Esophagus squamous epithelium (tissue), 4 donors: ENCODE measurements at regions not wholly inside any gene's neighbourhood (a gene's known extent, or its start where the extent isn't known, plus 50 kb on each side); places are given as distances from the start of the nearest gene placed in this dataset.

Experiments
- POLR2A ChIP-seq, 4 donors: fragments of 450-650 bp; IDR thresholded peaks; one replicate each; pipeline ENCODE4 v1.6.1; 2017; ENCODE audit warnings: antibody characterized with exemption in 4 of 4, mild to moderate bottlenecking in 4 of 4, moderate library complexity in 3 of 4
- TF ChIP-seq, protein P1 (sequence below), 6 experiments: fragments of 450-650 bp in 4 of 6; fragments of 200-600 bp in 2 of 6; sonication (generic) in 2 of 6; IDR thresholded peaks; one replicate each; pipeline ENCODE4 v1.5.1; 2016 to 2019; ENCODE audit warnings: antibody characterized with exemption in 6 of 6, mild to moderate bottlenecking in 4 of 6, moderate library complexity in 4 of 6

DNA sequence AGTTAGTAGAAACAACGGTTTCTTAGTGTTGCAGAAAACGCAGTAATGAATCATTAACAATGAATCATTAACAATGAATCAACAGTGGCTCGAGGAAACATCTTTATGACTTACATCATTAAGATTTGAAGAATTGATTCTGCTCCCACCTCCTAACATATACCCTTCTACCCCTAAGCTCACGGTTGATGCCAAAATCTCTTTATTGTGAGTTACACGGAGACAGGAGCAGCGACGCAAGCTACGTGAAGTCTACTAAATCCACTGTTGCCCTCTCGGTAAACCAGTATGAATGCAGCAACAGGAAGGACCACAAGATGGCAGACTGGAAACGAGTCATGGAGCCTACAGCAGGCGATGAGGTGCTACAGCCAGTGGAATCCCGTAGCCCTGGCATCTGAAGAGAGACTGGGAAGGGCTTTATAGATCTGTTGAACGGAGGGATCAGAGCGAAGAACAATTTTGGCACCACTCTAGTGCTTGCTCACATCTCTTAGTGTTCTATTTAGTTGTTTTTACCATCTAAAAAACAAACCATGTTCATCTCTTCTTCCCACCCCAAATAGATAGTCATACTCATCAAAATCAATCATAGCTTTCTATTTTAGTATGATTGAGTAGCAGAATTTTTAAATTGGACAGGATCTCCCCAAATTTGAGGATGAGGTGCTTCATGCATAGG, 332.7 kb downstream of the DUSP6 start:
- TF ChIP-seq POLR2A (IDR thresholded peaks at IDR 0.05) = no peak
- TF ChIP-seq, protein P1, sequence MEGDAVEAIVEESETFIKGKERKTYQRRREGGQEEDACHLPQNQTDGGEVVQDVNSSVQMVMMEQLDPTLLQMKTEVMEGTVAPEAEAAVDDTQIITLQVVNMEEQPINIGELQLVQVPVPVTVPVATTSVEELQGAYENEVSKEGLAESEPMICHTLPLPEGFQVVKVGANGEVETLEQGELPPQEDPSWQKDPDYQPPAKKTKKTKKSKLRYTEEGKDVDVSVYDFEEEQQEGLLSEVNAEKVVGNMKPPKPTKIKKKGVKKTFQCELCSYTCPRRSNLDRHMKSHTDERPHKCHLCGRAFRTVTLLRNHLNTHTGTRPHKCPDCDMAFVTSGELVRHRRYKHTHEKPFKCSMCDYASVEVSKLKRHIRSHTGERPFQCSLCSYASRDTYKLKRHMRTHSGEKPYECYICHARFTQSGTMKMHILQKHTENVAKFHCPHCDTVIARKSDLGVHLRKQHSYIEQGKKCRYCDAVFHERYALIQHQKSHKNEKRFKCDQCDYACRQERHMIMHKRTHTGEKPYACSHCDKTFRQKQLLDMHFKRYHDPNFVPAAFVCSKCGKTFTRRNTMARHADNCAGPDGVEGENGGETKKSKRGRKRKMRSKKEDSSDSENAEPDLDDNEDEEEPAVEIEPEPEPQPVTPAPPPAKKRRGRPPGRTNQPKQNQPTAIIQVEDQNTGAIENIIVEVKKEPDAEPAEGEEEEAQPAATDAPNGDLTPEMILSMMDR (IDR thresholded peaks at IDR 0.05) = peak; percentile 67 to 88 (median 81)
